HCT116 (cell line): ENCODE measurements at regions not wholly inside any gene's neighbourhood (a gene's known extent, or its start where the extent isn't known, plus 50 kb on each side); places are given as distances from the start of the nearest gene placed in this dataset.

ENCODE experiments used
- CEBPB ChIP-seq: IDR thresholded peaks from 2 replicates; pipeline ENCODE4 v1.6.1; 2012; ENCODE audit warnings: low read depth
- EZH2 ChIP-seq: fragments of 200-600 bp; sonication (generic); IDR thresholded peaks from 2 replicates; pipeline ENCODE4 v1.6.1; 2017; ENCODE audit warnings: antibody characterized with exemption, mixed run types
- EZH2phosphoT487 ChIP-seq: fragments of 200-600 bp; IDR thresholded peaks from 2 replicates; pipeline ENCODE4 v1.6.1; 2018; ENCODE audit warnings: antibody characterized with exemption, borderline replicate concordance
- JUND ChIP-seq: IDR thresholded peaks from 2 replicates; pipeline ENCODE4 v1.6.1; 2012
- MAX ChIP-seq: IDR thresholded peaks from 2 replicates; pipeline ENCODE4 v1.6.1; 2012
- POLR2A ChIP-seq: IDR thresholded peaks from 2 replicates; pipeline ENCODE4 v1.7.0; 2011; ENCODE audit warnings: borderline replicate concordance; ENCODE audit not compliant: insufficient read depth, insufficient read length; ENCODE audit errors: extremely low read depth
- POLR2AphosphoS5 ChIP-seq: IDR thresholded peaks from 2 replicates; pipeline ENCODE4 v1.6.1; 2011; ENCODE audit warnings: mild to moderate bottlenecking, low read depth, low read length, moderate library complexity
- SIN3A ChIP-seq: IDR thresholded peaks from 2 replicates; pipeline ENCODE4 v1.6.1; 2012; ENCODE audit warnings: low read depth
- SP1 ChIP-seq: IDR thresholded peaks from 2 replicates; pipeline ENCODE4 v1.6.1; 2012; ENCODE audit warnings: low read depth
- TCF7L2 ChIP-seq: IDR thresholded peaks from 2 replicates; pipeline ENCODE4 v1.7.0; 2011; ENCODE audit warnings: borderline replicate concordance, inconsistent platforms; ENCODE audit not compliant: insufficient read depth, insufficient read length; ENCODE audit errors: extremely low read depth
- ZNF274 ChIP-seq: fragments of 200-500 bp; sonication (Bioruptor generic); IDR thresholded peaks from 2 replicates; pipeline ENCODE4 v1.6.1; 2014; ENCODE audit warnings: mild to moderate bottlenecking, low read depth, low read length, inconsistent platforms
- TF ChIP-seq, protein P1 (sequence below), 3 experiments: fragments of 200-600 bp in 1 of 3; sonication (generic) in 1 of 3; IDR thresholded peaks in 2 of 3; conservative IDR thresholded peaks in 1 of 3; 2 replicates each; pipeline ENCODE4 v1.5.1; 2012 to 2017; ENCODE audit warnings: low read depth in 2 of 3, low read length in 2 of 3, antibody characterized with exemption in 1 of 3, borderline replicate concordance in 1 of 3, control low read depth in 1 of 3, mild to moderate bottlenecking in 1 of 3, mixed read lengths in 1 of 3, mixed run types in 1 of 3, moderate library complexity in 1 of 3; ENCODE audit not compliant: insufficient read depth in 1 of 3
- TF ChIP-seq, protein P2 (sequence below): IDR thresholded peaks from 2 replicates; pipeline ENCODE4 v1.6.1; 2012; ENCODE audit warnings: low read depth
- TF ChIP-seq, protein P3 (sequence below): IDR thresholded peaks from 2 replicates; pipeline ENCODE4 v1.6.1; 2012

DNA sequence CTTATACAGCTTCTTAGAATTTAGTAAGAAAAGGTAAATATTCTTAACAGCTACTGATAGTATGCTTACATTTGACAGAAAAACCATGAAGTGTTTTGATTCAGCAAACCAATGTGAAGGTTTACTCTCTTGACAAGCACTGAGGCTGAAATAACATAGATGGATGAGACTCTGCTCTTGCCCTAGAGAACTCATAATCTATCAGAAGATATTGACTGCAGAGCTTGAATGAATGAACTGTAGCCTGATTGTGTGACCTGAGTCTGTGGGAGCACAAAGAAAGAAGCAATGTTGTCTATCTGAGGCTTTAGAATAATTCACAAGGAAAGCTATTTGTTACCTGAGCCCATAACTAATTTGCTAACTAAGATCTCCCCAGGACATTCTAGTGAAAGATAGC is 1235.3 kb downstream of the OLFM4 start:
- TF ChIP-seq MAX (no peak), EZH2phosphoT487 (no peak), POLR2AphosphoS5 (no peak), SP1 (no peak), POLR2A (no peak), JUND (no peak), CEBPB (no peak), EZH2 (no peak), TCF7L2 (no peak), ZNF274 (no peak), SIN3A (no peak)
- TF ChIP-seq, protein P1, sequence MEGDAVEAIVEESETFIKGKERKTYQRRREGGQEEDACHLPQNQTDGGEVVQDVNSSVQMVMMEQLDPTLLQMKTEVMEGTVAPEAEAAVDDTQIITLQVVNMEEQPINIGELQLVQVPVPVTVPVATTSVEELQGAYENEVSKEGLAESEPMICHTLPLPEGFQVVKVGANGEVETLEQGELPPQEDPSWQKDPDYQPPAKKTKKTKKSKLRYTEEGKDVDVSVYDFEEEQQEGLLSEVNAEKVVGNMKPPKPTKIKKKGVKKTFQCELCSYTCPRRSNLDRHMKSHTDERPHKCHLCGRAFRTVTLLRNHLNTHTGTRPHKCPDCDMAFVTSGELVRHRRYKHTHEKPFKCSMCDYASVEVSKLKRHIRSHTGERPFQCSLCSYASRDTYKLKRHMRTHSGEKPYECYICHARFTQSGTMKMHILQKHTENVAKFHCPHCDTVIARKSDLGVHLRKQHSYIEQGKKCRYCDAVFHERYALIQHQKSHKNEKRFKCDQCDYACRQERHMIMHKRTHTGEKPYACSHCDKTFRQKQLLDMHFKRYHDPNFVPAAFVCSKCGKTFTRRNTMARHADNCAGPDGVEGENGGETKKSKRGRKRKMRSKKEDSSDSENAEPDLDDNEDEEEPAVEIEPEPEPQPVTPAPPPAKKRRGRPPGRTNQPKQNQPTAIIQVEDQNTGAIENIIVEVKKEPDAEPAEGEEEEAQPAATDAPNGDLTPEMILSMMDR (IDR thresholded peaks at IDR 0.05 in 2 of 3, conservative IDR thresholded peaks at IDR 0.05 in 1 of 3; ENCODE audit: borderline replicate concordance in 1 of 3, insufficient read depth in 1 of 3, low read depth in 2 of 3, low read length in 2 of 3), result no peak
- TF ChIP-seq, protein P2, sequence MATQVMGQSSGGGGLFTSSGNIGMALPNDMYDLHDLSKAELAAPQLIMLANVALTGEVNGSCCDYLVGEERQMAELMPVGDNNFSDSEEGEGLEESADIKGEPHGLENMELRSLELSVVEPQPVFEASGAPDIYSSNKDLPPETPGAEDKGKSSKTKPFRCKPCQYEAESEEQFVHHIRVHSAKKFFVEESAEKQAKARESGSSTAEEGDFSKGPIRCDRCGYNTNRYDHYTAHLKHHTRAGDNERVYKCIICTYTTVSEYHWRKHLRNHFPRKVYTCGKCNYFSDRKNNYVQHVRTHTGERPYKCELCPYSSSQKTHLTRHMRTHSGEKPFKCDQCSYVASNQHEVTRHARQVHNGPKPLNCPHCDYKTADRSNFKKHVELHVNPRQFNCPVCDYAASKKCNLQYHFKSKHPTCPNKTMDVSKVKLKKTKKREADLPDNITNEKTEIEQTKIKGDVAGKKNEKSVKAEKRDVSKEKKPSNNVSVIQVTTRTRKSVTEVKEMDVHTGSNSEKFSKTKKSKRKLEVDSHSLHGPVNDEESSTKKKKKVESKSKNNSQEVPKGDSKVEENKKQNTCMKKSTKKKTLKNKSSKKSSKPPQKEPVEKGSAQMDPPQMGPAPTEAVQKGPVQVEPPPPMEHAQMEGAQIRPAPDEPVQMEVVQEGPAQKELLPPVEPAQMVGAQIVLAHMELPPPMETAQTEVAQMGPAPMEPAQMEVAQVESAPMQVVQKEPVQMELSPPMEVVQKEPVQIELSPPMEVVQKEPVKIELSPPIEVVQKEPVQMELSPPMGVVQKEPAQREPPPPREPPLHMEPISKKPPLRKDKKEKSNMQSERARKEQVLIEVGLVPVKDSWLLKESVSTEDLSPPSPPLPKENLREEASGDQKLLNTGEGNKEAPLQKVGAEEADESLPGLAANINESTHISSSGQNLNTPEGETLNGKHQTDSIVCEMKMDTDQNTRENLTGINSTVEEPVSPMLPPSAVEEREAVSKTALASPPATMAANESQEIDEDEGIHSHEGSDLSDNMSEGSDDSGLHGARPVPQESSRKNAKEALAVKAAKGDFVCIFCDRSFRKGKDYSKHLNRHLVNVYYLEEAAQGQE, result no peak
- TF ChIP-seq, protein P3, sequence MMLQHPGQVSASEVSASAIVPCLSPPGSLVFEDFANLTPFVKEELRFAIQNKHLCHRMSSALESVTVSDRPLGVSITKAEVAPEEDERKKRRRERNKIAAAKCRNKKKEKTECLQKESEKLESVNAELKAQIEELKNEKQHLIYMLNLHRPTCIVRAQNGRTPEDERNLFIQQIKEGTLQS, result no peak
